HAP-1 (cell line): ENCODE measurements at regions not wholly inside any gene's neighbourhood (a gene's known extent, or its start where the extent isn't known, plus 50 kb on each side); places are given as distances from the start of the nearest gene placed in this dataset.
"Not testable (repeated sequence)": the region's sequence is repeated elsewhere in the genome, so short reads cannot be mapped to it uniquely, and the experiment has no call there.

Experiments used
- DNase-seq, 2 experiments: peaks; one replicate each; pipeline ENCODE4 v3.0.0-alpha.2; 2016 to 2020; ENCODE audit warnings: low spot score in 2 of 2
- H3K27me3 ChIP-seq: fragments of 250-450 bp; sonication (Bioruptor Pico); 2 replicates; pipeline ENCODE4 v1.5.1; 2020; ENCODE audit warnings: low read depth, mild to moderate bottlenecking, moderate library complexity
- H3K36me3 ChIP-seq: fragments of 250-450 bp; sonication (Bioruptor Pico); replicated peaks from 2 replicates; pipeline ENCODE4 v1.5.1; 2020; ENCODE audit warnings: mild to moderate bottlenecking
- H3K4me1 ChIP-seq: fragments of 250-450 bp; sonication (Bioruptor Pico); 2 replicates; pipeline ENCODE4 v1.5.1; 2020; ENCODE audit warnings: mild to moderate bottlenecking
- H3K4me3 ChIP-seq: fragments of 250-450 bp; sonication (Bioruptor Pico); 2 replicates; pipeline ENCODE4 v1.5.1; 2020; ENCODE audit warnings: mild to moderate bottlenecking, moderate library complexity
- H3K9me3 ChIP-seq: fragments of 250-450 bp; sonication (Bioruptor Pico); 2 replicates; pipeline ENCODE4 v1.5.1; 2020; ENCODE audit warnings: mild to moderate bottlenecking, moderate library complexity
- in situ Hi-C: fragments of 300-500 bp; cut with MboI; formaldehyde crosslinking; loops from 3 replicates; pipeline ENCODE4 v1.14.3; 2020; ENCODE audit warnings: low sequenced_read_pairs, inconsistent platforms, mixed read lengths

DNA sequence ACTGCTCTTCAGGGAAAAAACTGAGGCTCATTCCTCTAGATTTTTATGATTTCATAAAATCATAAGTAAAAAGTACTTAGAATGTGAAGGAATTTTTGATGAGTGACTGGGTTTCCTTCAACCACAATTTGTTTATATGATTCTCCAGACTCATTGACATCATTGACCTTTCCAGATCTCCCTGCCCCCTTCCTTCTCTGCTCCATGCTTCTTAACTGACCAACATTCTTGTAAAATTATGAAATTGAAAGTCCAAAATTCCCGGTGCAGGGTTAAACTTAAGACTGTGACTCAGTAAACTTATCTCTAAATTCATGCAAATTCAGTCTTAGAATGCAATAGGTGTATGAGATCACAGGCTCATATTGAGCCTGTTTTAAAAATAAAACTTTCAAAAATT is 648.9 kb downstream of the TDRD15 start:
- in situ Hi-C loops = no loop called here

GRCh38 chr2:21773168-21773567 is 649.4 kb downstream of the TDRD15 start:
- in situ Hi-C loops = no loop called here
- no peaks in the 10 kb centered on the region for H3K27me3 ChIP-seq
- no peak for DNase-seq
- no peak overlapping the region for H3K4me3 ChIP-seq
- H3K9me3 ChIP-seq = no peaks in the 10 kb centered on the region
- H3K36me3 ChIP-seq = no peaks in the 10 kb centered on the region
- H3K4me1 ChIP-seq = no peaks in the 10 kb centered on the region

More for the DNA sequence above, 648.9 kb downstream of the TDRD15 start:
- no peak for DNase-seq
- no peaks in the 10 kb centered on the region for H3K4me1 ChIP-seq
- H3K9me3 ChIP-seq = no peaks in the 10 kb centered on the region
- H3K36me3 ChIP-seq = no peaks in the 10 kb centered on the region
- no peak overlapping the region for H3K4me3 ChIP-seq
- no peaks in the 10 kb centered on the region for H3K27me3 ChIP-seq

DNA sequence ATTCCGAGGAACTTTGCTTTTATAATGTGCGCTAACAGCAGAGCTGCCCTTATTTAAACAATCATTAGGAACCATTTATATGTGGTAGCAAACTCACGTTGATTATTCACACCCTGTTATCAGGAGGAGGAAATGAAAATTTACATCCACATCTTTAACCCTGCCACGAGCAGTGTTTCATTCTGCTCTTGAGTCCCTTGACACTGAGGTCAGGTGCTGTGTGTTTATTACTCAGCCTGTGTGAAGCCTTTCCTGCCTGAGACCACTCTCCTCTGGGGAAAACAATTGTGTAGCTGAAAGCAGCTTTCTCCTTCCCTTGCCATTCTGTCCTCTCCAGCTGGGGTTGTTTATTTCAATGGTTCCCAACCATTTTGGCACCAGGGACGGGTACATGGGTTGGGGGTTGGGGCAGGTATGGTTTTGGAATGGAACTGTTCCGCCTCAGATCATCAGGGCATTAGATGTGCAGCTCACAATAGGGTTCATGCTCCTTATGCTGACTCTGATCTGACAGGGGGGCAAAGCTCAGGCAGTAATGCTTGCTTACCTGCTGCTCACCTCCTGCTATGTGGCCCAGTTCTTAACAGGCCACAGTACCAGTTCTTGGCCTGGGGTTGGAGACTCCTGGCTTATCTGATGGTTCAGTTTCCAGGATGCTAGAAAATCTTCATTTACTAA is 651.1 kb downstream of the TDRD15 start:
- no peaks in the 10 kb centered on the region for H3K27me3 ChIP-seq
- no peak for DNase-seq
- H3K36me3 ChIP-seq = no peaks in the 10 kb centered on the region

DNA sequence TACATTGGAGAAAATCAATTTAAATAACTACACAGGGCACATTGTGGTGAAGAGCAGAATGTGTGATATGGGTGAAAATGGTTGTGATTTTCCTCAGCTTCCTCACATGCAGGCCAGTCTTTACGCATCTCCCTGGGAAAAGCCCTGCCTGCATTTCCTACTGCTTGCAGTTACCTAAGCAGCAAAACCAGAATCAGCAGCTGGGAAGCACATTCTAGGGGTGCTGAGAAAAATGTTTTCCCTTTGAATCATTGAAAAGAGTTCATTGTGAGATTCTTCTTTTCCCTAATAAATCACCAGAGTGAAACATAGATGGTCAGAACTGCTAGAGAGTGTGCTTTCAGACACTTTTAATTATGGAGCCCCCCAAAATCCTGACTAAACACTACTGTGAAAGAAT is 656.0 kb downstream of the TDRD15 start:
- Histone ChIP-seq H3K36me3 (no peaks in the 10 kb centered on the region), H3K9me3 (no peaks in the 10 kb centered on the region), H3K4me1 (no peaks in the 10 kb centered on the region), H3K4me3 (no peak overlapping the region), H3K27me3 (no peaks in the 10 kb centered on the region)
- in situ Hi-C loops = no loop called here
- no peak for DNase-seq

More for the DNA sequence above, 651.1 kb downstream of the TDRD15 start:
- Histone ChIP-seq H3K4me3 (no peak overlapping the region), H3K4me1 (no peaks in the 10 kb centered on the region), H3K9me3 (no peaks in the 10 kb centered on the region)
- in situ Hi-C loops = no loop called here

DNA sequence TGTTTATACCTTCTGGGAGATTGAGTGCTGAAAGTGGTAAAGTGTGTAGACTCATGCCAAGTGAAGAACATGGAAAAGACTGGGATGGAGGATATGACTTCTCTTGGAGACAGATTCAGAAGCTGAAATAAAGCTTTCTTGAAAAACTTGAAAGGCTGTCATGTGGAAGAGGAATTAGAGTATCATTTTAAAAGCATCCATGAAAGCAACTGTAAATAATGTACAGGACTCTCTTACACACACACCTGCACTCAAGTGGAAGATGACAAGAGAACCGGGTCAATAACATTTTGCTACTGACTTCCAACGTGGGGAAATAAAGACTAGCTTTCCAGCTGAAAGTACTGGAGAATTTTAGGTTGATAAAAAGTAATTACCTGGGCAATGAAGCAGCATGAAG is 658.2 kb downstream of the TDRD15 start:
- no peak for DNase-seq
- no peaks in the 10 kb centered on the region for H3K27me3 ChIP-seq
- H3K4me3 ChIP-seq = no peak overlapping the region
- no peaks in the 10 kb centered on the region for H3K4me1 ChIP-seq
- in situ Hi-C loops = no loop called here
- no peaks in the 10 kb centered on the region for H3K9me3 ChIP-seq
- no peaks in the 10 kb centered on the region for H3K36me3 ChIP-seq

- DNase-seq = no peak
- Histone ChIP-seq H3K4me3 (no peak overlapping the region), H3K4me1 (no peaks in the 10 kb centered on the region), H3K27me3 (no peaks in the 10 kb centered on the region), H3K9me3 (no peaks in the 10 kb centered on the region), H3K36me3 (no peaks in the 10 kb centered on the region)
- in situ Hi-C loops = no loop called here
Observed at GRCh38 chr2:21782866-21783265, 659.1 kb downstream of the TDRD15 start.

DNA sequence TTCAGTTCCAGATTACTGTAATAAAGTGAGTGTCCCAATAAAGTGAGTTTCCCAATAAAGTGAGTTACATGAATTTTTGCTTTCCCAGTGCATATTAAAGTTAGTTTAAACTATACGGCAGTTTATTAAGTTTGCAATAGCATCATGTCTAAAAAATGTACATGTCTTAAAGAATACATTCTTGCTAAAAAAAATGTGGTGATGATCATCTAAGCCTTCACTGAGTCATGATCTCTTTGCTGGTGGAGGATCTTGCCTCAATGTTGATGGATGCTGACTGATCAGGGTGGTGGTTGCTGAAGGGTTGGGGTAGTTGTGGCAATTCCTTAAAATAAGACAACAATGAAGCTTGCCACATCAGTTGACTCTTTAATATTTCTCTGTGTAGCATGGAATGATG is 664.2 kb downstream of the TDRD15 start:
- no peaks in the 10 kb centered on the region for H3K27me3 ChIP-seq
- in situ Hi-C loops = no loop called here
- H3K4me1 ChIP-seq = no peaks in the 10 kb centered on the region
- no peak for DNase-seq
- H3K4me3 ChIP-seq = no peak overlapping the region
- no peaks in the 10 kb centered on the region for H3K36me3 ChIP-seq
- no peaks in the 10 kb centered on the region for H3K9me3 ChIP-seq

DNA sequence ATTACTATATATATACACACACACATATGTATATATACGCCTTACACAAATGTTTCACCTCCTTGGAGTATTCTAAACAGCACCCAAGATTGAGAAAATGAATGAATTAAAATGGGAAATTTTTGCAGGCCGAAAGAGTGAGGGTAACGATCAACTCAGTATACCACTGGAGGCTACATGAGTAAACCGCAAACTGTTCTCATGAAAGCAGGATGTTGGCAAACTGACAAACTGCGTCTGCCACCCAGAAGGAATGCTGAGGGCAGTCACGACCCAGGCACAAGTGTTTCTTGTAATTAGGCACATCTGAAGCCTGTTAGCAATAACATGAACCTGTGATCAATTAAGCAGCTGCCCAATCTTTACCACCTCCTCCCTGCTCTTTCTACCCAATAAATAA is 666.5 kb downstream of the TDRD15 start:
- in situ Hi-C loops, H3K27me3 ChIP-seq, H3K36me3 ChIP-seq, H3K4me1 ChIP-seq, H3K4me3 ChIP-seq, H3K9me3 ChIP-seq, DNase-seq: not testable (repeated sequence)

- in situ Hi-C loops = no loop called here
- H3K36me3 ChIP-seq = no peaks in the 10 kb centered on the region
- H3K4me3 ChIP-seq = no peak overlapping the region
- H3K9me3 ChIP-seq = no peaks in the 10 kb centered on the region
- DNase-seq = no peak
- no peaks in the 10 kb centered on the region for H3K27me3 ChIP-seq
- no peaks in the 10 kb centered on the region for H3K4me1 ChIP-seq
Observed at GRCh38 chr2:21792571-21792970, 668.8 kb downstream of the TDRD15 start.

- in situ Hi-C loops = no loop called here
- no peaks in the 10 kb centered on the region for H3K27me3 ChIP-seq
- H3K4me3 ChIP-seq = no peak overlapping the region
- no peaks in the 10 kb centered on the region for H3K36me3 ChIP-seq
- DNase-seq = no peak
- no peaks in the 10 kb centered on the region for H3K9me3 ChIP-seq
- H3K4me1 ChIP-seq = no peaks in the 10 kb centered on the region
Observed at GRCh38 chr2:21793461-21793860, 669.7 kb downstream of the TDRD15 start.

DNA sequence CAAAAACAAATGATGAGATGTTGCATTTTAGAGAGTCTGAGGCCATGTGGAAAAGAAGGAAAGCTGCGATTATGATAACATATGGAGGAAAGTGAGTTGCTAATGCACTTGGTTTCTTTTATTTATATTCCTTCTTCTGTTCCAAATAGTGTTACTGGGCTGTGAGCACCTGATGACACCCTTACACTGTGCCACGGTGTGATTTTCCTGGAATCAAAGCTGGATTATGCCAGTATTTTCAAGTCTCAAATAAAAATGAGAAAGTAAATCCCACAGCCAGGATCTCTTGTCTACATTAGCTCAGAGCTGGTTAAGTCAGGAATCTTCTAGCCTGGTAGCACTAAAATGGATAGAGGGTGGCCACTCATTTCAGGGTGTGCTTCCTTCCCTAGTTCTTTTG is 670.8 kb downstream of the TDRD15 start:
- H3K27me3 ChIP-seq = no peaks in the 10 kb centered on the region
- DNase-seq = no peak
- no peaks in the 10 kb centered on the region for H3K9me3 ChIP-seq
- H3K4me3 ChIP-seq = no peak overlapping the region
- H3K36me3 ChIP-seq = no peaks in the 10 kb centered on the region
- in situ Hi-C loops = no loop called here
- H3K4me1 ChIP-seq = no peaks in the 10 kb centered on the region

- Histone ChIP-seq H3K4me3 (no peak overlapping the region), H3K9me3 (no peaks in the 10 kb centered on the region), H3K36me3 (no peaks in the 10 kb centered on the region), H3K27me3 (no peaks in the 10 kb centered on the region), H3K4me1 (no peaks in the 10 kb centered on the region)
- in situ Hi-C loops = no loop called here
- no peak for DNase-seq
Observed at GRCh38 chr2:21800356-21800755, 676.6 kb downstream of the TDRD15 start.

GRCh38 chr2:21803550-21803949 is 679.8 kb downstream of the TDRD15 start:
- H3K4me3 ChIP-seq = no peak overlapping the region
- H3K27me3 ChIP-seq = no peaks in the 10 kb centered on the region
- H3K36me3 ChIP-seq = no peaks in the 10 kb centered on the region
- no peak for DNase-seq
- in situ Hi-C loops = no loop called here
- H3K4me1 ChIP-seq = no peaks in the 10 kb centered on the region
- H3K9me3 ChIP-seq = no peaks in the 10 kb centered on the region

- H3K9me3 ChIP-seq = no peaks in the 10 kb centered on the region
- in situ Hi-C loops = no loop called here
- H3K27me3 ChIP-seq = no peaks in the 10 kb centered on the region
- DNase-seq = no peak
- no peak overlapping the region for H3K4me3 ChIP-seq
- no peaks in the 10 kb centered on the region for H3K4me1 ChIP-seq
- H3K36me3 ChIP-seq = no peaks in the 10 kb centered on the region
Observed at GRCh38 chr2:21804151-21804550, 680.4 kb downstream of the TDRD15 start.

DNA sequence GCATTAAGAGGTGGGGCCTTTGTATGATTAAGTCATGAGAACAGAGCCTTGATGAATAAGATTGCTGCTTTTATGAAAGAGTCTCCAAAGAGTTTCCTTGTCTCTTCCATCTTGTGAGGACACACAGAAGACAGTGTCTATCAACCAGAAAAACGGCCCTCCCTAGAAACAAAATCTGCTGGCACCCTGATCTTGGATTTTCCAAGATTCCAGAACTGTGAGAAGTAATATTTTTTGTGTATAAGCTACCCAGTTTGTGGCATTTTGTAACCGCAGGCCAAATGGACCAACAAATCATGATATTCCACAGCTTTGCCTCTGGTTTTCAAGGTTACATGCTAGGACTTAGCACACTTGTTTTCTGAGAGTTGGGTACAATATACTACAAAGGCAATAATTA is 687.8 kb downstream of the TDRD15 start:
- Histone ChIP-seq H3K4me3 (no peak overlapping the region), H3K4me1 (no peaks in the 10 kb centered on the region), H3K9me3 (no peaks in the 10 kb centered on the region), H3K27me3 (no peaks in the 10 kb centered on the region), H3K36me3 (no peaks in the 10 kb centered on the region)
- DNase-seq = no peak
- in situ Hi-C loops = no loop called here
